H7 (cell line): ENCODE measurements at regions not wholly inside any gene's neighbourhood (a gene's known extent, or its start where the extent isn't known, plus 50 kb on each side); places are given as distances from the start of the nearest gene placed in this dataset.
"Not testable (repeated sequence)": the region's sequence is repeated elsewhere in the genome, so short reads cannot be mapped to it uniquely, and the experiment has no call there.

ENCODE experiments used
- DNase-seq: peaks from one replicate; pipeline ENCODE4 v3.0.0; 2012
- H3K27me3 ChIP-seq: 2 replicates; pipeline ENCODE4 v1.6.0; 2011; ENCODE audit warnings: mild to moderate bottlenecking, low read length; ENCODE audit not compliant: control insufficient read depth, insufficient read depth
- H3K36me3 ChIP-seq: replicated peaks from 2 replicates; pipeline ENCODE4 v1.5.1; 2011; ENCODE audit warnings: low read length; ENCODE audit not compliant: control insufficient read depth, insufficient read depth
- H3K4me3 ChIP-seq: 2 replicates; pipeline ENCODE4 v1.5.1; 2011; ENCODE audit warnings: low read depth, mild to moderate bottlenecking, control low read depth, low read length, moderate library complexity; ENCODE audit not compliant: insufficient read depth

DNA sequence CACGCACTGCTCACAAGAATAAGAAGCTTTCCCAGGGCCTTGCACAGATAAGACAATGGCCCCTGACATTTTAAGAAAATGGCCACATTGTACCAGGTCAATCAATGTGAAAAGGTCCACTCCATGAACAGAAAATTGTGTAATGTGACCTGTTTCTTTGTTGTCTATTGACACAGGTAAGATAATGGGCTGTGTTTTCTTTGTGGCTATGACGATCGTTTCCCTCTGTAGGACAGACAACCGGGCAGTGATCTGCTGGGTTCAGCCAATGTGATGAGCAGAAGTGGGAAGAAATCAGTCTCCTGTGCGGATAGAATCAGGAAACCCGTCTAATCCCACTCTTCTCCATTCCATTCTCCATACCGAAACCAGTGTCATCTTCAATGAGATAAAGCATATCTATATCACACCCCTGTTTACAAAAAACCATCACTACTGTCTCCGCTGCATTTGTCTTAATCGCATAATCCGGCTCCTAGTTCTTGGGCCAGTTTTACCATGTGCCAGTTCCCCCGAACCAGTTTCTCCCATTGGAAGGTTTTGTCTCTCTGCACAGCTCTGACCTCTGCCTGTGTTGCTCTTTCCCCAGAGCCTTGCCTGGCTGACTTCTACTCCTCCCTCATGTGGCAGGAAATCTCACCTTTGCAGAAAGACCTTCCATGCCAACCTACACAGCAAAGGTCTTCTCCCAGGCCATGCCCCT, 66.9 kb upstream of the ATF7IP2 start:
- H3K4me3 ChIP-seq, result no peak overlapping the region
- no peak for DNase-seq
- no peaks in the 10 kb centered on the region for H3K36me3 ChIP-seq
- H3K27me3 ChIP-seq, result no peaks in the 10 kb centered on the region

DNA sequence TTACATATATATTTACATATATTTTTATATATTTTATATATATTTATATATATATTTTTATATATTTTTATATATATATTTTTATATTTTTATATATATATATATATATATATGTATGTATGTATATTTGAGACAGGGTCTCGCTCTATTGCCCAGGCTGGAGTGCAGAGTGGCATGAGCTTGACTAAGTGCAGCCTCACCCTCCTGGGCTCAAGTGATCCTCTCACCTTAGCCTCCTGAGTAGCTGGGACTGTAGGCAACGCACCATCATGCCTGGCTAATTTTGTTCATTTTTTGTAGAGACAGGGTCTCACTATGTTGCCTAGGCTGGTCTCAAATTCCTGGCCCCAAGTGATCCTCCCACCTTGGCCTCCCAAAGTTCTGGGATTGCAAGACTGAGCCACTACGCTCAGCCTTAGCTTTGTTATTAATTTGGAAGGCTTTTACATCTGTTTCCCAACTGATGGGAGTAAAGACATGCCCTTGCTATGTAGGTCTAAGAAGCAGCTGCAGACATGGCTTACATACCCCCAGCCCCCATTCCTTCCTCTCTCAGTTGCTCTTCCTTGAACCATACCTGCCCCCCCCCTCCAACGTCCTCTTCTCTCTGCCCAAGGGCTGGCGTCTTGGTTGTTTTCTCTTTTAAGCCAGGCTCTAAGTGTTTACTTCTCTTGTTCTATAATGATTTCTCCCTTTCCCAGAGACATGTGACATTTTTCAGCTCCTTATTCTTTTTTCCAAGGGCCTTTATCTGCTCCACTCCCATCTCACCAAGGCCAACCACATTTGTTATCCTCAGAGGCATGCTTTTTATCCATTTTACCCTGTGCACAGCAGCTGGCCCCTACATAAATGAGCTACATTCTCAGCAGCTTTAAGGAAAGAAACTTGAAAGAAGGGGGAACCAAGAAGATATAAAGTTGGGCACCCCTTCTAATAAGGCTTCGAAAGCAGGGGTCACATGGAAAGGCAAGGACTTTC, 64.2 kb upstream of the ATF7IP2 start:
- DNase-seq, result no peak
- Histone ChIP-seq H3K27me3 (no peaks in the 10 kb centered on the region), H3K4me3 (no peak overlapping the region), H3K36me3 (no peaks in the 10 kb centered on the region)

DNA sequence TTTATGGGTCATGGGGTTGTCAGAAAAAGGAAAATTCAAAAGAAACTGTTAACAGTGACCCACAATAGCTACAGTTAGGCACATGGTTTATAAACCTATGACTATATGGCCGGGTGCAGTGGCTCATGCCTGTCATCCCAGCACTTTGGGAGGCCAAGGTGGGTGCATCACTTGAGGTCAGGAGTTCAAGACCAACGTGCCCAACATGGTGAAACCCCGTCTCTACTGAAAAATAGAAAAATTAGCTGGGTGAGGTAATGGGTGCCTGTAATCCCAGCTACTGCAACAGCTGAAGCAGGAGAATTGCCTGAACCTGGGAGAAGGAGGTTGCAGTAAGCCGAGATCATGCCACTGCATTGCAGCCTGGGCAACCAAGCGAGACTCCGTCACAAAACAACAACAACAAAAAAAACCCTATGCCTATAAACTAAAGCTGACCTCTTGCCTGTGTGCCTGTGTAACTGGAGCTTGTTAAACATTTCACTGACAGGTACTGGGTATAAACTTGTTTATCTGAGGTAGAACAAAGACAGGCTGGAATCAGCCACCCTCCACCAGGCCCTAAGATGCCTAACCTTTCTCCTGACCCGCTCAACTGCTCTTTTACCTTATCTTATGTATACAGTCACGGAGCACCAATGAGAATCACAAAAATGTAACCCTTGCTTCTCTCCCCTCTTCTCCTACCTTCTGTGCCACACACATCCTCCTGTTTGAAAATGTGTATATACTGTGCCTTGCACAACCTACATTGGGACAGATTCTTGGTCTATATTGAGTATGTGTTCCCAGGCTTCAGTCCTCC, 62.9 kb upstream of the ATF7IP2 start:
- no peak for DNase-seq
- Histone ChIP-seq H3K36me3 (no peaks in the 10 kb centered on the region), H3K27me3 (no peaks in the 10 kb centered on the region), H3K4me3 (no peak overlapping the region)

DNA sequence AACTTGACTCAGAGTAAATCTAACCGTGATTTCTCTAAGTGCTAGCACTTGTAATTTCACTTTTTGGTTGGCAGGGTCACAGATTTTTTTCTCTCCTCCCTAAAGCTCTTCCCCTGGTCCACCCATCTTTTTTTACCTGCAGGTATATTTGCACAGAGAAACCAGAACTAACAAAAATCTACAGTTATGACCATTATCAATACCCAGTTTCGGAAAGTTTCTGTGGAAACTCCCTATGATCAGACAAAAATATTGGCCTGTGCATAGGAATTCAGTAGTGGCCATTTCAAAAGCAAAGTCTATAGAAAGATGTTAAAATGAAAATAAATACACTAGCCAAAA, 62.4 kb upstream of the ATF7IP2 start:
- H3K27me3 ChIP-seq, result no peaks in the 10 kb centered on the region
- DNase-seq, result no peak

DNA sequence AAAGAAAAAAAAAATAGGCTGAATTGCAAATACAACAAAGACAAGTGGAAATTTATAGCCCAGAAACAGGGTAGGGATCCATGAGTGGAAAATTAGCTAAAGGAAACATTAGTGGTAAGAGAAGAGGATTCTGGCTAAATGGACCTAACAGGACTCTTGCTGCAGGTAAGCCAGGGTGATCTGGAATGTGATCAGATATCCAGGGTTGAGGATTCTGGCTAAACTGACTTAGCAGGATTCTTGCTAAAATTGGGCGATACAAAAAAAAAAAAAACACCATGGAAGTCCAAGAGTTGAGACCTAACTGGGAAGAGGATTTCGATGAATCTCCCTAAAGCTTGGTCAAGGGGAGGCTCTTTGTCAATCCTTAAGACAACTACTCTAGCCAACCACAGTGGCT, 61.7 kb upstream of the ATF7IP2 start:
- no peaks in the 10 kb centered on the region for H3K36me3 ChIP-seq
- DNase-seq, result no peak
- H3K4me3 ChIP-seq, result no peak overlapping the region
- H3K27me3 ChIP-seq, result no peaks in the 10 kb centered on the region

More for the DNA sequence above, 62.4 kb upstream of the ATF7IP2 start:
- no peak overlapping the region for H3K4me3 ChIP-seq
- H3K36me3 ChIP-seq, result no peaks in the 10 kb centered on the region

DNA sequence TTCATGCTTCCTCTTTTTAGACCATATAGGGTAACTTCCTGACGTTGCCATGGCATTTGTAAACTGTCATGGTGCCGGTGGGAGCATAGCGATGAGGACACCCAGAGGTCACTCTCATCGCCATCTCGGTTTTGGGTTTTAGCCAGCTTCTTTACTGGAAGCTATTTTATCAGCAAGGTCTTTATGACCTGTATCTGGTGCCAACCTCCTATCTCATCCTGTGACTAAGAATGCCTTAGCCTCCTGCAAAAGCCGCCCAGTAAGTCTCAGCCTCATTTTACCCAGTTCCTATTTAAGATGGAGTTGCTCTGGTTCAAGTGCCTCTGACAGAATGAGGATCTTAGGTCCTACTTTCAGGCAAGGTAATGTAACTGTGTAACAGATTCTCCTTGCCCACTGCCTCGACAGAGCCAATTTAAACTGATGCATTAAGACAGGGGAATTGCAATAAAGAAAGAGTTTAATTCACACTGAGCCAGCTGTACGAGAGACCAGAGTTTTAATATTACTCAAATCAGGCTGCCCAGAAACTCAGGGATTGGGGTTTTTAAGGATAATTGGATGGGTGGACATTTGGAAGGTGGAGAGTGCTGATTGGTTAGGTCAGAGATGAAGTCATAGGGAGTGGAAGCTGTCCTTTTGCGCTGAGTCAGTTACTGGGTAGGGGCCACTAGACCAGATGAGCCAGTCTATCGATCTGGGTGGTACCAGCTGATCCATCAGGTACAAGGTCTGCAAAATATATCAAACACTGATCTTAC, 59.9 kb upstream of the ATF7IP2 start:
- no peaks in the 10 kb centered on the region for H3K36me3 ChIP-seq
- H3K27me3 ChIP-seq, result no peaks in the 10 kb centered on the region
- no peak for DNase-seq
- H3K4me3 ChIP-seq, result no peak overlapping the region

DNA sequence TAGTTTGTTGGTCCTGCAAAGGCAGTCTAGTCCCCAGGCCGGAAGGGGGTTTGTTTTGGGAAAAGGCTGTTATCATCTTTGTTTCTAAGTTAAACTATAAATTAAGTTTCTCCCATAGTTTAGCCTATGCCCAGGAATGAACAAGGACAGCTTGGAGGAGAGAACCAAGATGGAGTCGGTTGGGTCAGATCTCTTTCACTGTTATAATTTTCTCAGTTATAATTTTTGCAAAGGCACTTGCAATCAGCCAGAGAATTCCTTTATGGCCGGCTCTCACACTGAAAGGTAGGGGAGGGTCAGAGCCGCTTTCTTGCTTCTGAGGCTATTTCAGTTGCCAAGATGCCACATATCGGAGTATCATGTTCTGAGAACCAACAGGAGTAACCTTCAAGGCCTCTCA, 59.2 kb upstream of the ATF7IP2 start:
- Histone ChIP-seq H3K4me3 (no peak overlapping the region), H3K36me3 (no peaks in the 10 kb centered on the region), H3K27me3 (no peaks in the 10 kb centered on the region)
- DNase-seq, result no peak

DNA sequence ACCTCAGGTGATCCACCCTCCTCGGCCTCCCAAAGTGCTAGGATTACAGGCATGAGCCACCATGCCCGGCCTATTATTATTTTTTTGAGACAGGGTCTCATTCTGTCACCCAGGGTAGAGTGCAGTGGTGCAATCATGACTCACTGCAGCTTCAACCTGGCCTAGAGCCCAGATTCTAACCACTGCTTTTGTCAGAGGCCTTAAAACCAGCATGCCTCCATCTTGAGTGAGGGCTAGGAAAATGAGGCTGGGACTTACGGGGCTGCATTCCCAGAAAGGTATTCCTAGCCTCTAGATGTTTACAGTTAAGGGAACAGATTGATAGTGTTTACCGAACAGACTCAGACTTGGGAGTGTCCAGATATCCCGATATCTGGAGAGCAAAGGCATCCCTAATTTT, 57.6 kb upstream of the ATF7IP2 start:
- not testable (repeated sequence) for H3K27me3 ChIP-seq, DNase-seq, H3K4me3 ChIP-seq, H3K36me3 ChIP-seq

DNA sequence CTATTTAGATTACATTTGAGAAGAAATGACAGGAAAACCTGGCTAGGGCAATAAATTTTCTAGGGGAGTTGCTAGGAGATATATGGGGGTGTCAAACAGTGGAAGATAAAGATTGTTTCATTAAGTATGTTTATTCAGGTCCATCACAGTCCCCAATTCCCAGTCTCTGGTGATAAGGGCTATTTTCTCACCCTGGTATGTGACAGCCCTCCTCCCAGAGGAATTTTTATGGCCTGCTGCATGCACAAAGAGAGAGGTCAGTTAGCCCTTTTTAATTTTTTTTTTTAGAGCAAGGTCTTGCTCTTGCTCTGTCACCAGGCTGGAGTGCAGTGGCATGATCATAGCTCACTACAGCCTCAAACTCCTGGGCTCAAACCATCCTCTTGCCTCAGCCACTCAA, 53.6 kb upstream of the ATF7IP2 start:
- no peaks in the 10 kb centered on the region for H3K27me3 ChIP-seq
- H3K36me3 ChIP-seq, result no peaks in the 10 kb centered on the region
- no peak for DNase-seq
- no peak overlapping the region for H3K4me3 ChIP-seq

DNA sequence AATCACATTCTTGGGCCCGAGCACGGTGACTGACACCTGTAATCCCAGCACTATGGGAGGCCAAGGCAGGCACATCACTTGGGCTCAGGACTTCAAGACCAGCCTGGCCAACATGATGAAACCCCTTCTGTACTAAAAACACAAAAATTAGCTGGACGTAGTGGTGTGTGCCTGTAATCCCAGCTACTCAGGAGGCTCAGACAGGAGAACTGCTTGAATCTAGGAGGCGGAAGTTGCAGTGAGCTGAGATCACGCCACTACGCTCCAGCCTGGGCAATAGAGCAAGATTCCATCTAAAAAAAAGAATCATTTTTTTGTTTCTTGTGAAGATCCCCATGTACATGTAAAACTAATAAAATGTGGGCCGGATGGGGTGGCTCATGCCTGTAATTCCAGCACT, 53.1 kb upstream of the ATF7IP2 start:
- DNase-seq, result no peak
- H3K36me3 ChIP-seq, result no peaks in the 10 kb centered on the region
- no peak overlapping the region for H3K4me3 ChIP-seq
- no peaks in the 10 kb centered on the region for H3K27me3 ChIP-seq

DNA sequence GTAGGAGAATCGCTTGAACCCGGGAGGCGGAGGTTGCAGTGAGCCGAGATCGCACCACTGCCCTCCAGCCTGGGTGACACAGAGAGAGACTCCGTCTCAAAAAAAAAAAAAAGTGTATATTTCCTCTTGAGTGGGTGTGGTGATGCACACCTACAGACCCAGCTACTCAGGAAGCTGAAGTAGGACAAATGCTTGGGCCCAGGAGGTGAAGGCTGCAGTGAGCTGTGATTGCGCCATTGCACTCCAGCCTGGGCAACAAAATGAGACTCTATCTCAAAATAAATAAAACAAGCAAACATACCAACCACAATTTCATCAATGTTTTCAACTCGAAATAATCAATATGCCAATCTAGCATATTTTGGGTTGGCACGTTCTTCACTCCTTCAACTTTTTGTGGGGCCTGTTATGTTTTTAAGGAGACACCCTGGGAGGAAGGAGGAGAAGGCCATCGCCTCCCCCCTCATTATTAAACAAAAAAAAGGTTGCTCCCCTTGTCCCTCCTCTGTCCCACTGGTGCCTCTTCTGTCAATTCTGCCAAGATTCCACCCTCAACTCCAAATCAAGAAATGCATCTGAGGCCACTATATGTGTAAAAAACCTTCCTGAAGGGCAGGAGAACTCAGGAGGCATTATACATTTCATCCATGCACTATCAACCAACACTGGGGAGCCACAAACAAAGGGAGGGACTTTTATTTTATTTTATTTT, 52.4 kb upstream of the ATF7IP2 start:
- no peak overlapping the region for H3K4me3 ChIP-seq
- H3K27me3 ChIP-seq, result no peaks in the 10 kb centered on the region
- DNase-seq, result no peak
- no peaks in the 10 kb centered on the region for H3K36me3 ChIP-seq

DNA sequence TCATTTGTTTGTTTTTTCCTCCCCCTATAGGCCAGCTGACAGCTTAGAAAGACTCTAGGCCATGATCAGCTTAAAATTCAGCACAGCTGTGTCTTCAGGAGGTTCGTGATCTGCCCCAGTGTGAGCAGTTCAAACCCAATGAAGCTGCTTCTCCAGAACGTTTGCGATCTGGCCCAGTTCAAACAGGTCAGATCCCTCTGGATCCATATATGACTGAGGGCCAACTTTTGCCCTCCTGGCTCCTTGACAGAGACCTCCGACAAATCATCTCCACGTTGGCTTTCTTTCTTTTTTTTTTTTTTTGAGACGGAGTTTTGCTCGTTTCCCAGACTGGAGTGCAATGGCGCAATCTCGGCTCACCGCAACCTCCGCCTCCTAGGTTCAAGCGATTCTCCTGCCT, 50.2 kb upstream of the ATF7IP2 start:
- Histone ChIP-seq H3K4me3 (no peak overlapping the region), H3K36me3 (no peaks in the 10 kb centered on the region), H3K27me3 (no peaks in the 10 kb centered on the region)
- no peak for DNase-seq
